ENCODE measurements at regions not wholly inside any gene's neighbourhood (a gene's known extent, or its start where the extent isn't known, plus 50 kb on each side); places are given as distances from the start of the nearest gene placed in this dataset.

DNA sequence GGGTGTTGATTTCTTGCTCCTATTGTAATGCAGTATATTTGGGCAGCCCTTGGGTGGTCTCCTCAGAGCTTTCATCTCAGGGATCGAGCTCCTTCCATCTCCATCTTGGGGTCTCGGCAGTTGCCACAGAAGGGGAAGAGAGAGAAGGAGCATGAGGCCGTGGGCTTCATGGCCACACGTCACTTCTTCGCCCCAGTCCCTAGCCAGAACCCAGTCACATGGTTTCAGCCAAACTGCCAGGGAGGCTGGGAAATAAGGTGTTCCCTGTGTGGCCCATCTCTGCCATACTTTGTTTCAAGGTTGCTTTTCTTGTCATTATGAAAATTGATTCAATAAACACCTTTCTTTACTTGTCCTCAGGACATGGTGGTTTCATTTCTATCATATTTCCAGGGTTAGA is 68.4 kb upstream of the NKD1 start:
- H3K9ac ChIP-seq (ENCODE audit: low read depth, low read length): no peak overlapping the region
- no peak overlapping the region for H3K4me3 ChIP-seq (ENCODE audit: low read length)
- peaks cover 6% of the 10 kb centered on the region; the same call in 1 of the 2 replicates for H3K9me3 ChIP-seq (ENCODE audit: insufficient read depth, low read depth, low read length)
- no peak overlapping the region for H3K27ac ChIP-seq (ENCODE audit: low read length)
- no peaks in the 10 kb centered on the region for H3K27me3 ChIP-seq (ENCODE audit: insufficient read depth, low read length)
- peaks cover 5% of the 10 kb centered on the region; the same call in 1 of the 2 replicates for H3K4me1 ChIP-seq (ENCODE audit: insufficient read depth, low read length)
- no peaks in the 10 kb centered on the region for H3K36me3 ChIP-seq (ENCODE audit: insufficient read depth, low read depth, low read length)

DNA sequence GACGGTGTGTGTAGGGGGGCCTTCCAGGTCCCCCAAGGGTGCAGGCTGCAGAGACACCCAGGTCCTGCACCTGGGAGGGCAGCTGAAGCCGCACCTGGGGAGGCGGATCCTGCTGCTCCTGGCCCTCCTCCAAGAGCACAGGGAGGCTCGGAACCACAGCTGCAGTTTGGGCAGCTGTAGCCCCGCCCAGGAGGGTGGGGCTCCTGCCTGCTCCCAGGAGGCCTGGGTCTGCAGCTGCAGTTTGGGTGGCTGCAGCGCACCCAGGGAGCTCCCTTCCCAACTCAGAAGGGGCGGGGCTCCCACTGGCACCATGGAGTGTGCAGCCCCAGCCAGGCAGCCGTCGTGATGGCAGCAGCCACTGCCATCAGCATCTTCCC is 69.4 kb upstream of the NKD1 start:
- no peaks in the 10 kb centered on the region for H3K27me3 ChIP-seq (ENCODE audit: insufficient read depth, low read length)
- no peak overlapping the region for H3K4me3 ChIP-seq (ENCODE audit: low read length)
- 0 out of 2 replicates have a peak, but pooled peaks cover 3% of the 10 kb centered on the region for H3K9me3 ChIP-seq (ENCODE audit: insufficient read depth, low read depth, low read length)
- no peak overlapping the region for H3K9ac ChIP-seq (ENCODE audit: low read depth, low read length)
- H3K36me3 ChIP-seq (ENCODE audit: insufficient read depth, low read depth, low read length): no peaks in the 10 kb centered on the region
- peaks cover 5% of the 10 kb centered on the region; the same call in 1 of the 2 replicates for H3K4me1 ChIP-seq (ENCODE audit: insufficient read depth, low read length)
- no peak overlapping the region for H3K27ac ChIP-seq (ENCODE audit: low read length)

DNA sequence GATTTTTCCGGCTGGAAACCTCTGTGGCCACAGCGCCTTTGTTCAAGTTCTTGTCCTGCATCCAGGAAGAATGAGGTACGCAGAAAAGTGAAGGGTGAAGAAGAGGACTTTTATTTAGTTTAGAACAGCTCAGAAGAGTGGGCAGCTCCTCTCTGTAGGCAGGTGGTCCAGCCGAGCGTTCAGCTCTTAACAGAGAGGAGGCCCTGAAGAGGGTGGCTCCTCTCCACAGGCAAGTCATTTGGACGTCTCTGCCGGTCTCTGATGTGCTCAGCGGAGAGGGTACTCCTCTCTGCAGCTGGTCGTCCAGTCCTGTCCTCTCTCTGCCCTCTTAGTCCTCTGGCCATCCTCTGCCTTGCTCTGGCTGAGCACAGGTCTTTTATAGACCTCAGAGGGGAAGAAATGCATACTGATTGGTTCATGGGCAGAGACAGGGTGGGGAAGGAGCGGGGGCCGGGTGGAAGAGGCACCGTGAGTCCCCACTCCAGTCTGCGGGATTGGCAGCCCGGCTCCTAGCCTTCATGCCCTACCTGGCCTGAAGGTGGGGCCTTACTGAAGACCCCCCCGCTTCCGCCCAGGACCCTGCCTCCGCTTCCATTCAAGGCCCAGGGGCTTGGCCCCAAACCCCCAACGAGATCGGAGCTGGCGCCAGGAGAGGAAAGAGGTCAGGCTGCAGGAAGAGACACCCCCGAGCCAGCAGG is 70.0 kb upstream of the NKD1 start:
- H3K4me3 ChIP-seq (ENCODE audit: low read length): no peak overlapping the region
- H3K4me1 ChIP-seq (ENCODE audit: insufficient read depth, low read length): peaks cover 5% of the 10 kb centered on the region; the same call in 1 of the 2 replicates
- H3K27me3 ChIP-seq (ENCODE audit: insufficient read depth, low read length): no peaks in the 10 kb centered on the region
- H3K9ac ChIP-seq (ENCODE audit: low read depth, low read length): no peak overlapping the region
- H3K9me3 ChIP-seq (ENCODE audit: insufficient read depth, low read depth, low read length): no peaks in the 10 kb centered on the region
- no peaks in the 10 kb centered on the region for H3K36me3 ChIP-seq (ENCODE audit: insufficient read depth, low read depth, low read length)
- no peak overlapping the region for H3K27ac ChIP-seq (ENCODE audit: low read length)

GRCh38 chr16:50476486-50477255 is 71.5 kb upstream of the NKD1 start:
- Histone ChIP-seq H3K9me3 (ENCODE audit: insufficient read depth, low read depth, low read length) (no peaks in the 10 kb centered on the region), H3K27ac (ENCODE audit: low read length) (no peak overlapping the region), H3K36me3 (ENCODE audit: insufficient read depth, low read depth, low read length) (no peaks in the 10 kb centered on the region), H3K27me3 (ENCODE audit: insufficient read depth, low read length) (no peaks in the 10 kb centered on the region), H3K4me1 (ENCODE audit: insufficient read depth, low read length) (peaks cover 5% of the 10 kb centered on the region; the same call in 1 of the 2 replicates), H3K4me3 (ENCODE audit: low read length) (no peak overlapping the region), H3K9ac (ENCODE audit: low read depth, low read length) (no peak overlapping the region)

GRCh38 chr16:50475170-50475569 is 73.0 kb upstream of the NKD1 start:
- Histone ChIP-seq H3K9me3 (ENCODE audit: insufficient read depth, low read depth, low read length) (no peaks in the 10 kb centered on the region), H3K27me3 (ENCODE audit: insufficient read depth, low read length) (no peaks in the 10 kb centered on the region), H3K9ac (ENCODE audit: low read depth, low read length) (no peak overlapping the region), H3K36me3 (ENCODE audit: insufficient read depth, low read depth, low read length) (no peaks in the 10 kb centered on the region), H3K4me3 (ENCODE audit: low read length) (no peak overlapping the region), H3K4me1 (ENCODE audit: insufficient read depth, low read length) (peaks cover 3% of the 10 kb centered on the region; the same call in 1 of the 2 replicates), H3K27ac (ENCODE audit: low read length) (no peak overlapping the region)

DNA sequence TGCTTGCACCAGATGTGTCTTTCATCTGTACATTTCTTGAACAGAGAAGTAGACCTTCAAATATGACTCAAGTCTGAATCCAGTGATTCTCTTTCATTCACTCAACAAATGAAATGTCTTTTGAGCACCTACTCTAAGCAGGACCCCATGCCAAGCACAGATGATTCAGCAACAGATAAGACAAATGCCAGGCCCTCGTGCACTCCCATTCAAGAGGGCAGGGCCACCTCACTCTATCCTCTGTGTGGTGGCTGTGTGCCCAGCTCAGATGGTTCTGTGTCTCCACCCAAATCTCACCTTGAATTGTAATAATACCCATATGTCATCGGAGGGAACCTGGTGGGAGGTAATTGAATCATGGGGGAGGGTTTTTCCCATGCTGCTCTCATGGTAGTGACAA is 74.1 kb upstream of the NKD1 start:
- Histone ChIP-seq H3K36me3 (ENCODE audit: insufficient read depth, low read depth, low read length) (no peaks in the 10 kb centered on the region), H3K4me3 (ENCODE audit: low read length) (no peak overlapping the region), H3K27me3 (ENCODE audit: insufficient read depth, low read length) (peaks cover 10% of the 10 kb centered on the region), H3K9me3 (ENCODE audit: insufficient read depth, low read depth, low read length) (no peaks in the 10 kb centered on the region), H3K27ac (ENCODE audit: low read length) (no peak overlapping the region), H3K4me1 (ENCODE audit: insufficient read depth, low read length) (peaks cover 2% of the 10 kb centered on the region; the same call in 1 of the 2 replicates), H3K9ac (ENCODE audit: low read depth, low read length) (no peak overlapping the region)

DNA sequence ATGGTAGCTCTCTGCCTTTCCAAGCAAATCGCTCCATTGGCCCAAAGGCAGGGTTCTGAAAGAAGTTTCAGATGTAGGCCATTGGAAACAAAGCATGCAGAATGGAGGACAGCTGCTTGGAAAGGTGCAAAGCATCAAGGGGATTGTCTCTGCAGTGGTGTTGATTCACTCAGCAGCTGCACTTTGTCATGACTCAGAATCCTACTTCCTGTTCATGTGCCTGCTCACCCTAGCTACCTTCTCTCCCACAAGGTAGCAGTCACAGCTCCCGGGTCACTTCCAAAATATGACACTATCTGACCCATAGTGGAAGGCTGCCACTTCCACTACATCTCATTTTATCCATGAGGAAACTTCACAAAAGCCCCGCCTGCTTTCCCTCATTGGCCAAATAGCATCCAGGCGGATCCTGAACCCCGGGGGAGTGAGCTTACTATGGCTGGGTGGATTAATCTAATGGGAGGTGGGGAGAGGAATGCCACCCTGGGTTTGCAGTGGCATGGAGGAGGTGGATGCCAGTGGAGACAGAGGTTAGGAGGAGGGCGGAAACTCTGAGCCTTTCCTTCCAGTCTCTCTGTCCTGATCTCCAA is 74.7 kb upstream of the NKD1 start:
- H3K9ac ChIP-seq (ENCODE audit: low read depth, low read length): no peak overlapping the region
- H3K4me1 ChIP-seq (ENCODE audit: insufficient read depth, low read length): peaks cover 7% of the 10 kb centered on the region; the same call in 1 of the 2 replicates
- H3K9me3 ChIP-seq (ENCODE audit: insufficient read depth, low read depth, low read length): no peaks in the 10 kb centered on the region
- H3K36me3 ChIP-seq (ENCODE audit: insufficient read depth, low read depth, low read length): no peaks in the 10 kb centered on the region
- H3K27me3 ChIP-seq (ENCODE audit: insufficient read depth, low read length): peaks cover 17% of the 10 kb centered on the region
- H3K27ac ChIP-seq (ENCODE audit: low read length): no peak overlapping the region
- no peak overlapping the region for H3K4me3 ChIP-seq (ENCODE audit: low read length)

- Histone ChIP-seq H3K27me3 (ENCODE audit: insufficient read depth, low read length) (peaks cover 23% of the 10 kb centered on the region), H3K36me3 (ENCODE audit: insufficient read depth, low read depth, low read length) (no peaks in the 10 kb centered on the region), H3K27ac (ENCODE audit: low read length) (no peak overlapping the region), H3K4me1 (ENCODE audit: insufficient read depth, low read length) (peaks cover 9% of the 10 kb centered on the region; the same call in 1 of the 2 replicates), H3K9ac (ENCODE audit: low read depth, low read length) (no peak overlapping the region), H3K9me3 (ENCODE audit: insufficient read depth, low read depth, low read length) (no peaks in the 10 kb centered on the region), H3K4me3 (ENCODE audit: low read length) (no peak overlapping the region)
These were observed 75.7 kb upstream of the NKD1 start for GRCh38 chr16:50472472-50472871.

- Histone ChIP-seq H3K9me3 (ENCODE audit: insufficient read depth, low read depth, low read length) (no peaks in the 10 kb centered on the region), H3K9ac (ENCODE audit: low read depth, low read length) (no peak overlapping the region), H3K36me3 (ENCODE audit: insufficient read depth, low read depth, low read length) (no peaks in the 10 kb centered on the region), H3K4me3 (ENCODE audit: low read length) (no peak overlapping the region), H3K27ac (ENCODE audit: low read length) (no peak overlapping the region), H3K4me1 (ENCODE audit: insufficient read depth, low read length) (peaks cover 10% of the 10 kb centered on the region; the same call in 1 of the 2 replicates), H3K27me3 (ENCODE audit: insufficient read depth, low read length) (peaks cover 41% of the 10 kb centered on the region)
These were observed 77.5 kb upstream of the NKD1 start for GRCh38 chr16:50470687-50471086.

DNA sequence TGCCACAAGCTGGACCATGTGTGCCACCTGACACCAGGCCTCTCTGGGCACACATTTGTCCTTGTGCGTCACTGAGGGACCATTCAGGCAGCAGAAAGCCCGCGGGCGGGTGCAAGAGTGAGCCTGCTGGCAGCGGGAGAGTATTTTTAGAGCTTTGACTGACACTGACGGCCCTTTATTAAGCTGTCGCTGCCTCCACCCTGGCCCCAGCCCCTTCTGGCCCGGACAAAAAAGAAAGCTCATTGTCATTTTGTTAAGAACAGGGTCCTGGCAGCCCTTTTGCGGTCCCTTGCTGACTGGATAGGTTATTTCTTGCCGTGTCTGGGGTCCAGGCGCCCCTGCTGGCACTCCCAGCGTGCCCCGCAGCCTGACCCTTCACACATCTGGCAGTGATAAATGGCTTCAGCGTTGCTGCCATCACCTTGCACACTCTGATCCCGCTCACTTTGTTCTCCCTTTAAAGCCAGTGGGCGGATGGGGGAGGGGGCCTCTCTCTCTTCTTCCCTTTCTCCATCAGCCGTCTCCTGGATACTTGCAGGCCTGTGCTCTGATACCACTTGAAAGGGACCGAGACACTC is 78.4 kb upstream of the NKD1 start:
- Histone ChIP-seq H3K27ac (ENCODE audit: low read length) (no peak overlapping the region), H3K27me3 (ENCODE audit: insufficient read depth, low read length) (peaks cover 50% of the 10 kb centered on the region), H3K4me3 (ENCODE audit: low read length) (no peak overlapping the region), H3K9ac (ENCODE audit: low read depth, low read length) (no peak overlapping the region), H3K36me3 (ENCODE audit: insufficient read depth, low read depth, low read length) (no peaks in the 10 kb centered on the region), H3K4me1 (ENCODE audit: insufficient read depth, low read length) (peaks cover 10% of the 10 kb centered on the region; the same call in 1 of the 2 replicates), H3K9me3 (ENCODE audit: insufficient read depth, low read depth, low read length) (no peaks in the 10 kb centered on the region)

- Histone ChIP-seq H3K9ac (ENCODE audit: low read depth, low read length) (no peak overlapping the region), H3K27ac (ENCODE audit: low read length) (no peak overlapping the region), H3K4me3 (ENCODE audit: low read length) (no peak overlapping the region), H3K36me3 (ENCODE audit: insufficient read depth, low read depth, low read length) (no peaks in the 10 kb centered on the region), H3K27me3 (ENCODE audit: insufficient read depth, low read length) (peaks cover 56% of the 10 kb centered on the region), H3K4me1 (ENCODE audit: insufficient read depth, low read length) (peaks cover 10% of the 10 kb centered on the region; the same call in 1 of the 2 replicates), H3K9me3 (ENCODE audit: insufficient read depth, low read depth, low read length) (no peaks in the 10 kb centered on the region)
These were observed 79.0 kb upstream of the NKD1 start for GRCh38 chr16:50469121-50469743.
